ENCODE measurements at regions not wholly inside any gene's neighbourhood (a gene's known extent, or its start where the extent isn't known, plus 50 kb on each side); places are given as distances from the start of the nearest gene placed in this dataset.
A peak's percentile ranks its signal among the peaks of the same experiment; 100 is the strongest.
"Not testable (repeated sequence)": the region's sequence is repeated elsewhere in the genome, so short reads cannot be mapped to it uniquely, and the experiment has no call there.

DNA sequence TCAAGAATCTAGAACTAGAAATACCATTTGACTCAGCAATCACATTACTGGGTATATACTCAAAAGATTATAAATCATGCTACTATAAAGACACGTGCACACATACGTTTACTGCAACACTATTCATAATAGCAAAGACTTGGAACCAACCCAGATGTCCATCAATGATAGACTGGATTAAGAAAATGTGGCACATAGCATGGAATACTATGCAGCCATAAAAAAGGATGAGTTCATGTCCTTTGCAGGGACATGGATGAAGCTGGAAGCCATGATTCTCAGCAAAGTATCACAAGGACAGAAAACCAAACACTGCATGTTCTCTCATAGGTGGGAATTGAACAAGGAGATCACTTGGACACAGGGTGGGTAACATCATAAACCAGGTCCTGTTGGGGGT is 185.3 kb upstream of the ZNF322 start:
- H3K9me3 ChIP-seq (replicated peaks); H3K27ac ChIP-seq; H3K4me1 ChIP-seq; DNase-seq; H3K36me3 ChIP-seq; H3K27me3 ChIP-seq; H3K4me3 ChIP-seq: not testable (repeated sequence)

GRCh38 chr6:26857289-26857688 is 197.7 kb upstream of the ZNF322 start:
- not testable (repeated sequence) for H3K27ac ChIP-seq; H3K4me3 ChIP-seq; H3K36me3 ChIP-seq; DNase-seq; H3K27me3 ChIP-seq; H3K9me3 ChIP-seq (replicated peaks); H3K4me1 ChIP-seq

- not testable (repeated sequence) for H3K36me3 ChIP-seq; H3K27me3 ChIP-seq; H3K4me1 ChIP-seq; DNase-seq; H3K9me3 ChIP-seq (replicated peaks); H3K4me3 ChIP-seq; H3K27ac ChIP-seq
These were observed 199.7 kb upstream of the ZNF322 start for GRCh38 chr6:26859067-26859770.

GRCh38 chr6:26859771-26860163 is 200.2 kb upstream of the ZNF322 start:
- DNase-seq; H3K27me3 ChIP-seq; H3K4me3 ChIP-seq; H3K9me3 ChIP-seq (replicated peaks); H3K4me1 ChIP-seq; H3K36me3 ChIP-seq; H3K27ac ChIP-seq: not testable (repeated sequence)

- not testable (repeated sequence) for H3K9me3 ChIP-seq (replicated peaks); H3K36me3 ChIP-seq; H3K27me3 ChIP-seq; H3K4me3 ChIP-seq; H3K4me1 ChIP-seq; H3K27ac ChIP-seq; DNase-seq
These were observed 202.4 kb upstream of the ZNF322 start for GRCh38 chr6:26861913-26862312.

DNA sequence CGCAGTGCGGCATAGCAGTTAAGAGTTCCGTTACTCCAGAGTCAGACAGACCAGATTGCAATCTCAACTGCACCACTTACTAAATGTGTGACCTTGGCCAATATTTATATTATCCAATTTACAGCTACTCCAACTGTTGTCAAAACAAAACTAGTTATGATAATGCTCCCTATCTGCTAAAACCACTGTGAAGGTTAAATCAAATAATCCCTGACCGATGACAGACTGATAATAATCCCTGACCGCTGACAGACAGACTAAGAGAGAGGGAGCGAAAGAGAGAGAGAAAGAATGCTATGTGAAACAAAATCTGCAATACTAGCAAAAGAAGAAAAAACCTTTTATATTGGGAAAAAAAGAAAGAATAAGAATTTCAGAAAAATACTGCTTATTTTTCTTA is 204.1 kb upstream of the ZNF322 start:
- not testable (repeated sequence) for H3K27ac ChIP-seq; H3K27me3 ChIP-seq; H3K4me3 ChIP-seq; H3K36me3 ChIP-seq; DNase-seq; H3K4me1 ChIP-seq; H3K9me3 ChIP-seq (replicated peaks)

GRCh38 chr6:26898785-26899184 is 239.2 kb upstream of the ZNF322 start:
- DNase-seq: not testable (repeated sequence)

DNA sequence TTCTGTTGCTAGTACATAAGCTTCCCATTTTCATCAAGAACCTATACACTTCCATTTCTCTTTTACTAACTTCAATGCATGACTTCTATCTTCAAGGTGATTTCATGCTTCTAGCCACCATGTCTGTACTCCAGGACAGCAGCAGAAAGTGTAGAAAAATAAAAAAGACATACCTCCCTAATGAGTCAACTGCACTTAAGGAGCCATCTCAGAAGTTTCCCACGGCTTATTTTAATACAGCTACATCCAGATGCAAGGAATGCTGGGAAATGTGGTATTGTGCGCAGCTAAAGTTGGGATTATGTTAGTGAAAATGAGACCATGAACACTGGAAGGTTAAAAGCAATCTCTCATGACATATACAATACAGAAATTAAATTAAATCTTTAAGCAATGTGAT is 264.7 kb upstream of the ZNF322 start:
- H3K4me1 ChIP-seq; H3K9me3 ChIP-seq (replicated peaks); H3K36me3 ChIP-seq; H3K4me3 ChIP-seq; DNase-seq; H3K27me3 ChIP-seq; H3K27ac ChIP-seq: not testable (repeated sequence)

More at GRCh38 chr6:26898785-26899184, 239.2 kb upstream of the ZNF322 start:
- H3K27me3 ChIP-seq; H3K36me3 ChIP-seq; H3K4me3 ChIP-seq; H3K27ac ChIP-seq; H3K9me3 ChIP-seq (replicated peaks); H3K4me1 ChIP-seq: not testable (repeated sequence)

GRCh38 chr6:26928190-26928589 is 268.6 kb upstream of the ZNF322 start:
- H3K27me3 ChIP-seq, DNase-seq, H3K36me3 ChIP-seq: not testable (repeated sequence)

GRCh38 chr6:26937258-26937657 is 277.7 kb upstream of the ZNF322 start:
- not testable (repeated sequence) for DNase-seq; H3K36me3 ChIP-seq; H3K4me1 ChIP-seq; H3K9me3 ChIP-seq (replicated peaks); H3K27me3 ChIP-seq; H3K4me3 ChIP-seq; H3K27ac ChIP-seq

More at GRCh38 chr6:26928190-26928589, 268.6 kb upstream of the ZNF322 start:
- not testable (repeated sequence) for H3K4me1 ChIP-seq; H3K27ac ChIP-seq; H3K9me3 ChIP-seq (replicated peaks); H3K4me3 ChIP-seq

GRCh38 chr6:26951211-26951610 is 291.7 kb upstream of the ZNF322 start:
- H3K4me1 ChIP-seq, H3K4me3 ChIP-seq: not testable (repeated sequence)

DNA sequence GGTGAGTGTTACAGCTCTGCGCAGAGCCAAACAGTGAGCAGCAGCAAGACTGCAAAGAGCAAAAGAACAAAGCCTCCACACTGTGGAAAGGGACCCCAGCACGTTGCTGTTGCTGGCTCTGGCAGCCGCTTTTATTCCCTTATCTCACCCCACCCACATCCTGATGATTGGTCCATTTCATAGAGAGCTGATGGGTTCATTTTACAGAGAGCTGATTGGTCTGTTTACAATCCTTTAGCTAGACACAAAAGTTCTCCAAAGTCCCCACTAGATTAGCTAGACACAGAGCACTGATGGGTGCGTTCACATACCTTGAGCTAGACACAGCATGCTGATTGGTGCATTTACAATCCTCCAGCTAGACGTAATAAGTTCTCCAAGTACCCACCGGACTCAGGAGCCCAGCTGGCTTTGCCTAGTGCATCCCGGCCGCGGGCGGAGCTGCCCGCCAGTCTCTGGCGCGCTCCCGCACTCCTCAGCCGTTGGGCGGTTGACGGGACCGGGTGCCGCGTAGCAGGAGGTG is 291.4 kb upstream of the PRSS16 start:
- Histone ChIP-seq H3K27ac (peak overlapping the region; percentile 72; the same call in 1 of the 2 replicates), H3K4me3 (peak overlapping the region; percentile 74)
- not testable (repeated sequence) for H3K27me3 ChIP-seq; H3K9me3 ChIP-seq (replicated peaks); H3K4me1 ChIP-seq; H3K36me3 ChIP-seq
- peak; percentile 87 to 88 for DNase-seq

More at GRCh38 chr6:26951211-26951610, 291.7 kb upstream of the ZNF322 start:
- H3K27ac ChIP-seq; H3K36me3 ChIP-seq; H3K27me3 ChIP-seq; DNase-seq; H3K9me3 ChIP-seq (replicated peaks): not testable (repeated sequence)

DNA sequence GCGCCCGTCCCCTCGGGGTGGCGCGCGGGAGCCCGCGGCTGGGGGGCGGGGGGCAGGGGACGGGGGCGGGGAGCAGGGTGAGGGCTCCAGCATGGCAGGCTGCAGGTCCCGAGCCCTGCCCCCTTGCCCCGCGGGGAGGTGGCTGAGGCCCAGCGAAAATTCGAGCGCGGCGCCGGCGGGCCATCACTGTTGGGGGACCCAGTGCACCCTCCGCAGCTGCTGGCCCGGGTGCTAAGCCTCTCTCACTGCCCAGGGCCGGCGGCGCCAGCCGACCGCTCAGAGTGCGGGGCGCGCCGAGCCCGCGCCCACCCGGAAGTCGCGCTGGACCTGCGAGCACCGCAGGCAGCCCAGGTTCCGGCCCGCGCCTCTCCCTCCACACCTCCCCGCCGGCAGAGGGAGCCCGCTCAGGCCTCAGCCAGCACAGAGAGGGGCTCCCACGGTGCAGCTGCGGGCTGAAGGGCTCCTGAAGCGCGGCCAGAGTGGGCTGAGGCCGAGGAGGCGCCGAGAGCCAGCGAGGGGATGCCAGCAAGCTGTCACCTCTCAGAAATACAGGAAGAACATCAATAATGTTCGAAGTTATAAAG is 290.8 kb upstream of the PRSS16 start:
- not testable (repeated sequence) for H3K9me3 ChIP-seq (replicated peaks)
- peak overlapping the region; percentile 72 for H3K27ac ChIP-seq

DNA sequence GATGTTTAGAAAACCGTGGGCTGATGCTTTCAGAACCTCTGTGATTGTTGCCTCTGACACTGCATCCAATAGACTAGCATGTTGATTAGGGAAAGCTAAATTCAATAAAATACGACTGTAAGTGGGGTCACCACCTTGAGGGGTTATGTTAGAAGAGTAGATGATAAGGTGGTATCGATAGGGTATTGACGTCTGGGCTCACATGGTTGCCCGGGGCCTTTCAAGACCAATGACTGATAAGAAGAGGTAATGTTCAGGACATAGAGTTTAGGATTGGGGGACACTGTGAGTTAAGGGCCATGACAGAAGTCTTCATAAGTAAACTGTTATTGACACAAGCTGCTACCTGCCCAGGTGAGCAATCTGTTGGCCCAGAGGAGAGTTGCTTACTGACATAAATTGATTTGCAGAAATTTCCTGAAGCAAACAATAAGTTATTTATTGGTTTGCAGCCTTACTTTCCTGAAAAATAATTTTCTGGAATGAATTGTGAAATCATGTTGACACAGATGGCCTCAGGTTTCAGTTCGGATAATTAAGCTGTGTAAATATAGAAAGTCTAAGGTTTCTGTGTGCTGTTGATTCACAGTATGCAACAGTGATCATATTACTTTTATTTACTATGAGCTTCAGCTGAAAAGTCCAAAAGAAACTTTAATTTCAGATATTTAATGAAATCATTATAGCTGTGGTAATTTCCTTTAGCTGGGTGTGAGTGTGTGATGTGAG is 289.9 kb upstream of the PRSS16 start:
- not testable (repeated sequence) for H3K36me3 ChIP-seq; H3K9me3 ChIP-seq (replicated peaks); H3K27me3 ChIP-seq; H3K4me1 ChIP-seq
- Histone ChIP-seq H3K27ac (peak overlapping the region; percentile 72; the same call in 1 of the 2 replicates), H3K4me3 (peak overlapping the region; percentile 74)
- peak in 1 of 2 experiments; percentile 12 for DNase-seq

More for the DNA sequence above, 290.8 kb upstream of the PRSS16 start:
- not testable (repeated sequence) for H3K4me1 ChIP-seq, H3K27me3 ChIP-seq, H3K36me3 ChIP-seq
- DNase-seq: peak; percentile 78 to 87
- H3K4me3 ChIP-seq: peak overlapping the region; percentile 74

GRCh38 chr6:26961236-26961635 is 286.3 kb upstream of the PRSS16 start:
- DNase-seq; H3K9me3 ChIP-seq (replicated peaks); H3K4me1 ChIP-seq; H3K27me3 ChIP-seq; H3K27ac ChIP-seq; H3K36me3 ChIP-seq; H3K4me3 ChIP-seq: not testable (repeated sequence)
